HG02870 (cell line): ENCODE measurements at regions not wholly inside any gene's neighbourhood (a gene's known extent, or its start where the extent isn't known, plus 50 kb on each side); places are given as distances from the start of the nearest gene placed in this dataset.

ENCODE experiments used
- ATAC-seq: cut with Tn5 transposase; IDR thresholded peaks from one replicate; pipeline ENCODE4 v1.9.1; 2021; ENCODE audit warnings: mild to moderate bottlenecking, moderate library complexity; ENCODE audit not compliant: unreplicated experiment

DNA sequence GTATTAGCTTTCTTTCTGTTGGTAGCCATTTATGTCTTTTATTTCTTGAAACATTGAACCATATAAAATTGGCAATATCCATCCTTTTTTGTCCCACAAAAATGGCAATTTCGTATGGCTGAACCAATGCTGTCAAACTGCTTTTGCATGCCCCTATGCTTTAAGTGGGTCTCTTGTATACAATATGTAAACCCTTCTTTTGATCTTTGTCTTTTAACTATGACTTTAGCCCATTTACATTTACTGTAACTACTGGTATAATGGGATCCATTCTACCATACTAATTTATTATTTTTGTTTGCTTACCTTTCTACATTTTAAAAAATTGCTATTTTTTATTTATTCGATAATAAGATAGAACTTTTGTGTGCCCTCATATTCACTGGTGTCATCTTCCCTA lies 93.4 kb downstream of the TENT4A start:
- ATAC-seq = no peak

DNA sequence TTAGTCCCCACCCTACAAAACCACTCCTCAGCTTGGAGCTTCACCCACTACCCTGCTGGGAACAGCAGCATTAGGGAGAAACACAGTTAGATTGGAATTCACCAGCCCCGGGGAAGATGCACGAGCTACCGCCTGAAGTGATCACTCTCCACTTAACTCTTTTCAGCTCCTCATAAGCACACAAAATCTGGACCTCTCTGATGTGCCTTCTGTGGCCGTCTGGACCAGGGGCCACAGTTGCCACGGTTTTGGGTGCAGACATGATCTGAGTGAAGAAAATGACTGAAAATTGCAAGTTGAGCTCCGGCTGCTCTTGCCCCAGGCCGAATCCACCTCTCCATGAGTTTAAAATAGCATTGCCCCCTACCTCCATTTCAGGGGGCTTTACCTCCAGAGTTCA lies 95.2 kb downstream of the TENT4A start:
- ATAC-seq = no peak

DNA sequence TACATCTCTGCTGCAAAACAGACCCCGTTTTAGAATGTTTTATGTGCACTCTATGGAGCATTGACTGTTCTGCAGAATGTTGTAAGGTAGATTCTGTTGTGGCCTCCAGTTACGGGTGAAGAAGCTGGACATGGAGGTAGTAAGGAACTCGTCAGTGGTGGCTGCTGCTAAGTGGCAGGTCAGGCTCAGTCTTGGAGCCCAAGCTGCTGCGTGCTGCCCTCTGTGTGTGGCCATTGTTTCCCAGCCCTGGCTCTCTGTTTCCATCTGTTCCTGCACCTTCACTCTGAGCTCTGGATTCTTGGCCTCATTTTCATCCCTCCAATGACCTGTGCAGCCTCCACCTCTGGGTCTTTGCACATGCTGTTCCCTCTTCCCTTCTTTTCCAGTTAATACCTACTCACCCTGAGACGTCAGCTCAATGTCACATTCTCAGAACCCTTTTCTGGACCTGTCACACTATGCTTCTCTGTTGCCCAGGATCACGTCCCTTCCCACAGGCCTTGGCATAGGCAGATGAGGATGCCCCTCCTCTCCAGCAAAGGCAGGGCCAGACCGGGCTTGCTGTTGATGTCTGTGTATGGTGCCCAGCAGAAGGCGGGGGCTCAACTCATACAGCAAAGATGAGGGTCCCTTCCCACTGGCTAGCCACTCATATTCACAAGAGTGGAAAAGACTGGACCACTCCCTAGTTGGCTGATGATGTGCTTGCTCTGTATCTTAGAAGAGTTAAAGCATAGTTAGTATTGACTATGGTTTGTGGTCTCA lies 97.6 kb downstream of the TENT4A start:
- no peak for ATAC-seq

DNA sequence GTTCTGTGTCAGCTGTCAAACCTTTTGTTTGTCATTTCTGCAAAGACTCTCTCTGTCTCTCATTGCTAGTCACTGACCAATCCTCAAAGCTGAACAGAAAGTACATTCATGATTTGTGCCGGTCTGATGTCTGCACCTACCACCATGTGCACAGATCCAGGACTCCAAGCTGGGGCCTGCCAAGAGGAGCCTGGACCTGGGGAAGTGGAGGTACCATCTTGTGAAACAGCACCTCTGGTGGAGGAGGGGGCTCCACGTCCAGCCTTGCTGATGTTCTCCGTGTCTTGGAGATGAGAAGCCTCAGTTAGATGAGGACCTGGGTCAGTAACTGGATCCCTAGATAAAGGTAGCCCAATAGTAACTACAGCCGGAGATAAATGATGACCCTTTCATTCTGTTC lies 98.9 kb downstream of the TENT4A start:
- ATAC-seq = no peak

DNA sequence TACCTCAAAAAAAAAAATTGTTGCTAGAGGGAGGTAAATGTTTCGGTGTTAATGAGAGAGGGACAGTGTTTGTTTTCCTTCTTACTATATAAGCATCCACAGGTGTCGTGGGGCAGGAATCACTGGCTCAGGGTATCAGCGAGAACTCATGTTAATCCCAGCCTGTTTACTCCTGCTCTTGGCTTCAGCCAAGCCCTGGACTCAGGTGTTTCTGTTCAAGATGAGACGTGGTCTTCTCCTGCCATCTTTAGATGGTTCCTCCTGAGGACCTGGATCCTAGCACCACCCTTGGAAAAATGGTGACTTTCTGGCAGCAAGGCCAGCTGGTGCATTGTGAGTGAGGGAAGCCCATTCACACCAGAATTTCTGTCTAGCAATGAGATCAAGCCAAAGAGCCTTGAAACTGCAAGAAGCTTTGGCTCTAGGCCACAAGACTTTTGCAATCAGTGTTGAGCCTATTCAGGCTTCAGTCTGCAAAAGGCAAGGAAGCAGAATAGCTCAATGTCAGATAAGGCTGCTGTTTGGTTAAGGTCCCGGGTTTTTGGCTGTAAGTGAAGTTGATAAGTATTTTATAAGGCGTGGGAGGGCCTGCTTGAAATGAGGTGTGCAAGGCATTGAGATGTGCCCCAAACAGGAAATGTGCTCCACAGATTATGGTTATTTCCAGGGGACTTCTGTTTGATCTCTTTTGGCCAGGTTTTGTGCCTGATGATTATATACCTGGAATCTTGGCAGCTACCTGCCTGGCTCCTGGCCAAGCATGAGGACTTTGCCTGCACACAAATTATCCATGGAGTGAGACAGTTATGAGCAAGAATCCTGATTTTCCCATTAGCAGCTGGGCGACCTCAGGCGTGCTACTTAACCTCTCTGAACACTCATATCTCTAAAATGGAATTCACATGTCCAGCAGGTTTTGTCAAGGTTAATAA lies 99.8 kb downstream of the TENT4A start:
- ATAC-seq = no peak

DNA sequence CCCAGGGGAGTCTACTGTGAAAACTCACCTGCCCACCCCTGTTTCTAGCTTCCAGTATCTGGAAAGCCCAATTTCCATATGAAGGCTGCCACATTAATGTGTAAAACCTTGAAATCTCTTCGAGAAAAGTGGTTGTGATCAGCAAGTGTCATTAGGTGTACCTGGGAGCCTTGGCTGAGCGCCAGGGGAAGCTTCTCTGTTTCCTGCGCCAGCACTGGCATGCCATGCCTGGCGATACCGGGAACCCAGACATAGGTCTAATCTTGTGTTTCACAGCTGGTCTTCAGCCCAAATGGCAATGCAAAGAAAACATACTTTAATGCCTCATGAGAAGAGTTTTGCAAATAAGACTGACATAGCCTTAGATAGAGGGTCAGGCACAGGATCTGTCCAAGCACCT lies 101.6 kb downstream of the TENT4A start:
- ATAC-seq = no peak

DNA sequence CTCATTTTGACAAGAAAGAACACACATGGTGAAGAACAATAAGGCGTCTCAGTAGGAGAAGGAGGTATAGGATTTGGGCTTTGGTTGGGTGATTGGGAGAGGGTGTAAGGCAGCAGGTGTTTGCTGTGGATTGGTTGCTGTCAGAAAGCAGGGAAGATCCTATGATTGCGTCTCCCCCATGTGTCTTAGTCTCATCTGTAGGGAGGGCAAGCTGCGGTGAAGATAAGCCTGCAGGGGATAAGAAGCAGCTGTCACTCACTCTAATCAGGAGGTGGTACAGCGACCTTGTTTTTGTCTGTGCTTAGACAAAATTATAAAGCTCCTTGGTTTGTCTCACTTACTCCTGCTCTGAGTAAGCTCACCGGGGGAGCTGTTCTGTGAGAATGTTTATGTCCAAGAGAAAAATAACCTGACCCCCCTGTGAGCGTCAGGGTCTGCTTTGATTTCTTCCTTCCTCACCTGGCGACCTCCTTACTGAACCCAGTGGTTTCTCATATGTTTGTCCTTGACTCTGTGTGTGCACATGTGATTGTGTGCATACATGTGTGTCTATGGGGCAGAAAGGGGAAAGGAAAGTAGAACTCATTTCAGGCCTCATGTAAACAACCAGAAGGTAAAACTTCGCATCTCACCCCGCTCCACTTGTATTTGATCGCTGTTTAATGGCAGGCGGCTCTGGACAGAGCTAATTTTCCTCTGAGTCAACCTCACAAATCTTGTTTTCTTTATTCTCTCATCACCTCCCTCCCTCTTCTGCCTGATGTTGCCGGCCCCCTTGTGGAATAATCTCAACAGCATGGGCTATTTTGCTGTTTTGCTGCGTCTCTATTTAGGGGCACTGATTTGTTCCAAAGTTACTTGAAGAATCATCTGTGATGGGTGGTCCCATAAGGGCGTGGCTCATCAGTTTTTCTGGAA lies 105.6 kb downstream of the TENT4A start:
- ATAC-seq = no peak

DNA sequence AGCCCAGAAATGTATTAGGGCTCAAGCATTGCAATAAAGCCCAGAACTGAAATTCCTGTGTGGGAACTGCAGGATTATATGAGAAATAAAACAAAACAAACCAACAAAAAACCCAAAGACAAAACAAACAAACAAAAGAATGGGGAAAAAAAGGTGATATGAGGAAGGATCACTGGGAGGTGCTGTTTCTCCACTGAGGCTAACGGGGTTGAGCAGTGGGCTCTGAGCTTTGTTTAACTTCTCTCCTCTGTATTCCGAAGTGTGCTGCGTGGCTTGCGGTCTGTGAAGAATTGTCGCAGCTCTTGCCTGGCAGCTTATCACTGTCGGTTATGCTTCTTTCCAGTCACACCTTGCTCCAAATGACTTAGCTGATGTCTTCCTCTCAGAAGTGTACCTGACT lies 106.3 kb downstream of the TENT4A start:
- no peak for ATAC-seq

DNA sequence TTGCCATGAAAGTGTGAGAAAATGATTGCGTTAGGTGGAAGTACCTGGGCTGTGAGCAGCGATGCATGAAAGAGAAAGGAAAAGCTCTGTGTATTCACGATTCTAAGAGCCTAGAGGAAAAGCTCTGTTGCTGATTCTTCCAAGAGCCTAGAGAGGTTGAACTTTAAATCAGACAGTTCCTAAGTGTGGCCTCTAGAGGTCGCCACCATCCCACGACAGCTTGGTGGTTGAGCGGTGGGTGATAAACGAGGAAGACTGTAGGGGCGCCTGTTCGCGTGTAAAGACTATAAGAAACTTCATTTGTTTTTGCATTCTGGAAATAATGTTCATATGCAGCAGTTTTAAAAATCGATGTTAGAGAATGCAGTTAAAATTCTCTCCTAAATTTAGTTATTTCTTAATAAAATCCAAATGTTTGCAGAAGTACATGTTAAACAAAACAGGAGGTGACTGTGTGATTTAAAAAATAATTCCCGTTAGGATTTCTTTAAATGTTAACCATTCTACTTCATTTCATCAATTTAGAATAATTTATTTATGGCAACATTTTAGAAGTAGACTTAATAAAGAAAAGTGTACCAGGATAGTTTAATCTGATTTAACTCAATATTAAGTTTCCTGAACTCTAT lies 107.7 kb downstream of the TENT4A start:
- ATAC-seq = no peak

DNA sequence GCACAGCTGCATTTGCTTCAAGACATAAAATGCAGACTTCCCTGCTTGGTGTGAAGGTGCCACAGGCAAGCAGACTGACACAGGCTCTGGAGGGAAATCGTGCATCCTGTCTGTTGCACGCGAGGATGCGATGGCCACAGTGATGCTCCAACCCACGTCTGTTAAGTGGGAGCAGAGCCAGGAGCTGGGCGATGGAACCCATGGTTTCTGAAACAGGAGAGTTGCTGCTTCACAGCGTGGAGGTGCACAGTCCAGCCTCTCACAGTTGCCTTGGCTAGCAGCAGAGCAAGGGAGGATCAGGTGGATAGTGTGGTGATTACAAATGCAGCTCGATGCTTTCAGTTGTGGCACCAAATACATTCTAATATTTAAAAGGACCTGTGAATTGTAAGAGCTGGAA lies 108.8 kb downstream of the TENT4A start:
- ATAC-seq = no peak

DNA sequence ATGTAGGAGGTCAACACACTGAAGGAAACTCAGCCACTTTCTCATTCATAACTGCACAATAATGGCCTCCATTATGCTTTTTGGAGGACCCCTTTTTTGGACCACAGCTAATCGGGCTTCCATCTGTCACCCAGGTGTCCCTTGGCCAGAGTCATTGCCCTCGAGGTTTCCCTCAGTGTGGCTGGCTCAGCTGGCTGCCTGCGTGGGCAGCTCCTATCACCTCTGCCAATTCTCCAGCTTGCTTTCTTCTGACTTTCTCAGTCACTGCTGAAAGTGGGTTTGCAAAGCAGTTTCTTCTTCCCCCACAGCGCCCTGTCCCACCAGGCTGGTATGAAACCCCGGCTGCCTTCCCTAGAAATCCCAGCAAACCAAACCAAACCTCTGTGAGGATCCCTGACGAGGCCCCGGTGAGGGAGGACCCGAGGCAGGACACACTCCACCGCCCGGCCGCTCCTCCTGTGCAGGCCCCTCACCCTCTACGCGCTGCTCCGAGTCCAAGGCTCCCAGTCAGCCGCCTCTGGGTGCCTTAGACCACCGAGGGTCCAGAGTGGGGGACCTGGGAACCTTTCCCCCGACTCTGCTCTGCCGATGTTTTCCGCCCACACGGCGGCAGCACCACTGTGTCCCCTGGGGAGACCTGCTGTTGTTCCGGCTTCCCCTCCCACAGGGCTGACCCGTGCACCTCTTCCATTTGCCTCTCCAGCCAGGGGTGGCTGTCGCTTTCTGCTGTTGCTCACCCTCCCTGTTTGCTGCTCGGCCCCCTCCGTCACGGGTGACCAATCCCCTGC lies 109.5 kb downstream of the TENT4A start:
- no peak for ATAC-seq

DNA sequence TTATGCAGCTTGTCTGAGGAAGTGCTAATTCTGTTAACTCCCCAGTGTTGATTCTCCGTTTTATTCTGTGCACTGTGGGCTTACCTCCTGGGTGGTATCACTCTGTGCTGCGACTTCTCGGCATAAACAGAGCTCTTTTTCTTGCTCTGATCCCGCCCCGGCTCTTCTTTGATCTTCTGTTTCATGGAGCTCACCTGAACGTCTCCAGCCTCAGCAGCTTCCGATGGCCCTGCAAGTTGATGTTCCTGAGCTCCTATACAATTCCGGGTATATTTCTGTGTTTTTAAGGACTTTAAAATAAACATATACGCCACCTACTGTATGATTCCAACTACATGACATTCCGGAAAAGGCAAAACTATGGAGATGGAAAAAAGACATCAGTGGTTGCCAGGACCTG lies 110.8 kb downstream of the TENT4A start:
- ATAC-seq = no peak

DNA sequence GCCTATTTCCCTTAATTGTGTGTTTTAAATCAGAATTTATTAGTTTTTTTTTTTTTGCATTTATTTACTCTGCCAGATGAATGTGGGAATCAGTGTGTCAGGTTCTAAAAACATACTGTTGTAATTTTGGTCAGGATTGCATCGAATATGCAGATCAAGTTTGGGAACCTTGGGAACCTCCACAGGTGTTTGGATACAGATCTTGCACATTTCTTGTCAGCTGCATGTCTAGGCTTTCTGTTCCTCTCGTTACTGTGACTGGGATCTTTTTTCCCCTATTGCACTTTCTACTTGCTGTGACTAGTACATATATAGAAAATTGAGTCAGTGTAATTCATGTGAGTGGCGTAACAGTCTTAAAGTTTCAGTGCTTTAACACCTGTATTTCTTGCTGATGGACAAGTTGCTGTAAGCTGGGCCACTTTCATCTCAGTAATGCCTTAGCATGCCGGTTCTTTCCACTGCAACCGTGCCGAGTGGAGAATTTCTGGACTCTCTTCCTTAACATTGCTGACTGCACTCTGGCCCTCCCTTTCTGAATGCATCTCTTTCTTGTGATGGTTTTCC lies 112.5 kb downstream of the TENT4A start:
- no peak for ATAC-seq

DNA sequence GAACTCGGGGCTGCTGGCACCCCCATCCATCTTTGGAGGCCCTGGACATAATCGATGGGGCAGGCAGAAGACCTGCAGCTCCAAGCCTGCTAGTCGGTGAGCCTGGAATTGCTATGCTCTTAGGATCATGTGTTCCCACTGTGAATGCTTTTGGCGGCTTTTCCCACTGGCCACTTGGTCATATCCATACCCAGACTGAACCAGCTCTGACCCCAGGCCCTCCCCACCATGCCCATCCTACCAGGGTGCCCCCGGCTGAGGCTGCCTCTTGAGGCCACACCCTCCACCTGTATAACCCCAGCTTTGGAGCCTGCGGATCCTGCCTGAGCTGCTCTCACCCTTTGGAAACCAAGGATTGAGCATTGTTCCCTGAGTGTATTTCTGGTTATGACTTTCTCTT lies 113.5 kb downstream of the TENT4A start:
- no peak for ATAC-seq

DNA sequence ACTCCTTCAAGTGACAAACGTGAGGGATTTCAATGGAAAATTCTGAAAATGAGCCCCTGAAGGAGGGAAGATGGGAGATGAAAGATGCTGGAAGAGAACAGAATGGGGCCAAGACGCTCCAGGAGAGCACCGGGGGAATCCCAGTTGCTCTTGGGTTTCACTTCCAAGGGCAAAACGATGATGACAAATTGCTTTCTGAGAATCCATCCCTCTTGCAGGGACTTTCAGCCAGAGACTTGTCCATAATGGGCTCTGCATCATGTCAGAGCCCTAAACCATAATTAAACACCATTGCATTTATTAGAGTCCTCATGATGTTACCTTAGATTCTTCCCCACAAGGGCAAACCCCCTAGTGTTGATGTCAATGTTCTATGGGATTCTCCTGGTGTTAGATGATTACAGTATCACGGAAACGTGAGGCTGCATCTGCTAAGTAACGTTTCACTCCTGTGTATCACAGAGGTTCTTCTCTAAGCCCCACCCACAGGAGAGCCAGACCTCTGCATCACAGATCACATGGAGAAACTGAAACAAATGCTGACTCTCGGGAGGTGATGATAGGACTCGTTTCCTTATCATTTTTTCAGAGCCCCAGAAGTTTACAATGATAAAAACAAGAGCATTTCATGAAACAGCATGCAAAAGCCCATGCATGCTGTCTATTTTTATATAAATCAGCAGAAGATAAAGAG lies 114.4 kb downstream of the TENT4A start:
- ATAC-seq = peak; percentile 65

DNA sequence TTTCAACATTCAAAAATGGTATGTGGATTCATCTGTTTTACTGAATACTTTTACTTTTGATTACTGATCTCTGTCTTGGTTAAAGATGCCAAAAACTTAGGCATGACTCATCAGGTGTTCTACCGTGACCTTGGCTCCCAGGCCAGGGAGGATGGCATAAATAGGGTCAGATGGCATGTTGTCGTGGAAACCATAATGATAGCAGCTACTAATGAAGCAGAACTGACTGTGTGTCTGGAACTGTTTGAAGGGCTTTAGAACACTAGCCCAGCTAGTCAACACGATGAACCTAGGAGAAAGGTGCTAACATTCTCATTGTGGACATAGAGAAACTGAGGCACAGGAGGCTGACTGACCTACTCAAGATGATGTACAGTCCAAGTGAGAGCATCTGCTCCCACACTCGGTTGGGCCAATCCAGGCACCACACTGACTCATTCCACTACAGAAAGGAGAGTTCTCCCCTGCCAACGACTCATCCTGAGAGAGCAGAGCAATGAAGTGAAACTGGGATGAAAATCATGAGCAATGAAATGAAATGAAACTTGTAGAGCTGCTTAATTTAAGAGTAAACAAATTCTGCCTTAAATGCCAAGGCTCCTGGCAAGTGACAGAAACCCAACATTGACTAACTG lies 116.0 kb downstream of the TENT4A start:
- ATAC-seq = peak; percentile 78

DNA sequence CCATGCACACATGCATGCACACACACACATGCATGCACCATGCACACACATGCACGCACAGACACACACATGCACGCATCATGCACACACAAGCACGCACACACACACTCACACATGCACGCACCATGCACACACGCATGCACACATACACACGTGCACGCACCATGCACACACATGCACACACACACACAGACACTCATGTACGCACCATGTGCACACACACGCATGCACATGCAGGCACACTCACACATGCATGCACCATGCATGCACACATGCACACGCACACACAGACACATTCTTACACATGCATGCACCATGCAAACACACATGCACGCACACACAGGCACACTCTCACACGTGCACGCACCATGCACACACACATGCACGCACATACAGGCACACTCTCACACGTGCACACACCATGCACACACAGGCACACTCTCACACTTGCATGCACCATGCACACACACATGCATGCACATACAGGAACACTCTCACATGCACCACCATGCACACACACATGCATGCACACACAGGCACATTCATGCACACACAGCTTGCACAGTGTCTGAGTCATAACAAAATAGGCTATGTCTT lies 117.5 kb downstream of the TENT4A start:
- ATAC-seq = no peak
